ENCODE measurements at regions not wholly inside any gene's neighbourhood (a gene's known extent, or its start where the extent isn't known, plus 50 kb on each side); places are given as distances from the start of the nearest gene placed in this dataset.

GRCh38 chr18:45399146-45399545 lies 216.1 kb upstream of the SLC14A2 start:
- H3K9me3 ChIP-seq: no peaks in the 10 kb centered on the region
- intact Hi-C loops (cut with DNase I): no loop called here
- ATAC-seq: no peak
- 57% methylated on average over 2 of the region's 2 CpGs for WGBS (ENCODE audit: insufficient coverage, low coverage, low lambda C conversion rate, missing lambda C conversion rate)
- H3K36me3 ChIP-seq: no peaks in the 10 kb centered on the region
- no peak for DNase-seq
- H3K4me3 ChIP-seq: no peak overlapping the region
- TF ChIP-seq POLR2A (IDR thresholded peaks at IDR 0.05): no peak
- TF ChIP-seq CTCF (IDR thresholded peaks at IDR 0.05): no peak
- no peak overlapping the region for H3K27ac ChIP-seq
- no peaks in the 10 kb centered on the region for H3K27me3 ChIP-seq
- no peaks in the 10 kb centered on the region for H3K4me1 ChIP-seq

GRCh38 chr18:45399643-45400042 lies 215.6 kb upstream of the SLC14A2 start:
- H3K4me3 ChIP-seq: no peak overlapping the region
- intact Hi-C loops (cut with DNase I): no loop called here
- no peaks in the 10 kb centered on the region for H3K4me1 ChIP-seq
- H3K36me3 ChIP-seq: no peaks in the 10 kb centered on the region
- no peak overlapping the region for H3K27ac ChIP-seq
- no peaks in the 10 kb centered on the region for H3K27me3 ChIP-seq
- DNase-seq: no peak
- no peaks in the 10 kb centered on the region for H3K9me3 ChIP-seq
- ATAC-seq: no peak
- TF ChIP-seq CTCF (IDR thresholded peaks at IDR 0.05) (no peak), POLR2A (IDR thresholded peaks at IDR 0.05) (no peak)
- WGBS (ENCODE audit: insufficient coverage, low coverage, low lambda C conversion rate, missing lambda C conversion rate): 11% methylated on average over 1 of the region's 1 CpG

GRCh38 chr18:45402485-45403056 lies 212.7 kb upstream of the SLC14A2 start:
- no peaks in the 10 kb centered on the region for H3K9me3 ChIP-seq
- no peak for TF ChIP-seq POLR2A (IDR thresholded peaks at IDR 0.05)
- H3K4me1 ChIP-seq: no peaks in the 10 kb centered on the region
- no peak overlapping the region for H3K27ac ChIP-seq
- no peaks in the 10 kb centered on the region for H3K36me3 ChIP-seq
- intact Hi-C loops (cut with DNase I): no loop called here
- 63% methylated on average over 2 of the region's 2 CpGs for WGBS (ENCODE audit: insufficient coverage, low coverage, low lambda C conversion rate, missing lambda C conversion rate)
- no peaks in the 10 kb centered on the region for H3K27me3 ChIP-seq
- H3K4me3 ChIP-seq: no peak overlapping the region
- no peak for DNase-seq
- no peak for ATAC-seq

- no peaks in the 10 kb centered on the region for H3K36me3 ChIP-seq
- no peaks in the 10 kb centered on the region for H3K9me3 ChIP-seq
- no peak overlapping the region for H3K27ac ChIP-seq
- no peak overlapping the region for H3K4me3 ChIP-seq
- H3K27me3 ChIP-seq: no peaks in the 10 kb centered on the region
- 71% methylated on average over 2 of the region's 2 CpGs for WGBS (ENCODE audit: insufficient coverage, low coverage, low lambda C conversion rate, missing lambda C conversion rate)
- TF ChIP-seq CTCF (IDR thresholded peaks at IDR 0.05) (no peak), POLR2A (IDR thresholded peaks at IDR 0.05) (no peak)
- no peak for ATAC-seq
- intact Hi-C loops (cut with DNase I): no loop called here
- DNase-seq: no peak
- no peaks in the 10 kb centered on the region for H3K4me1 ChIP-seq
Observed at GRCh38 chr18:45403341-45404049, 211.8 kb upstream of the SLC14A2 start.

- no peaks in the 10 kb centered on the region for H3K9me3 ChIP-seq
- no peak overlapping the region for H3K4me3 ChIP-seq
- no peak for DNase-seq
- H3K36me3 ChIP-seq: no peaks in the 10 kb centered on the region
- intact Hi-C loops (cut with DNase I): no loop called here
- ATAC-seq: no peak
- TF ChIP-seq POLR2A (IDR thresholded peaks at IDR 0.05): no peak
- no peak for TF ChIP-seq CTCF (IDR thresholded peaks at IDR 0.05)
- 27% methylated on average over 1 of the region's 1 CpG for whole genome bisulfite sequencing (ENCODE audit: insufficient coverage, low coverage, low lambda C conversion rate, missing lambda C conversion rate)
- no peaks in the 10 kb centered on the region for H3K27me3 ChIP-seq
- no peaks in the 10 kb centered on the region for H3K4me1 ChIP-seq
- no peak overlapping the region for H3K27ac ChIP-seq
Observed at GRCh38 chr18:45408218-45408617, 207.1 kb upstream of the SLC14A2 start.

All from right lobe of liver (tissue), 6 donors.